CD4-positive, alpha-beta T cell treated with Interleukin-1 beta for 1 hour (primary cell): ENCODE measurements at regions not wholly inside any gene's neighbourhood (a gene's known extent, or its start where the extent isn't known, plus 50 kb on each side); places are given as distances from the start of the nearest gene placed in this dataset.
"Not testable (repeated sequence)": the region's sequence is repeated elsewhere in the genome, so short reads cannot be mapped to it uniquely, and the experiment has no call there.

ENCODE experiments used
- DNase-seq, 2 donors: peaks; one replicate each; pipeline ENCODE4 v3.0.0-alpha.2; 2020 to 2022

- DNase-seq = no peak
Measured at GRCh38 chr6:141488488-141488887, 644.2 kb upstream of the GJE1 start.

- DNase-seq = no peak
Measured at GRCh38 chr6:141486942-141487341, 645.8 kb upstream of the GJE1 start.

- DNase-seq = peak; percentile 66 to 76
Measured at GRCh38 chr6:141484711-141485110, 648.0 kb upstream of the GJE1 start.

GRCh38 chr6:141483598-141484061, 649.1 kb upstream of the GJE1 start:
- peak; percentile 68 to 83 for DNase-seq

GRCh38 chr6:141482796-141483597, 649.7 kb upstream of the GJE1 start:
- DNase-seq = peak in 1 of 2 donors; percentile 35

- DNase-seq = no peak
Measured at GRCh38 chr6:141475259-141475658, 657.5 kb upstream of the GJE1 start.

- DNase-seq = no peak
Measured at GRCh38 chr6:141472162-141472928, 660.4 kb upstream of the GJE1 start.

GRCh38 chr6:141470810-141471209, 661.9 kb upstream of the GJE1 start:
- DNase-seq = no peak

- no peak for DNase-seq
Measured at GRCh38 chr6:141467881-141468280, 664.8 kb upstream of the GJE1 start.

GRCh38 chr6:141467041-141467440, 665.7 kb upstream of the GJE1 start:
- DNase-seq = no peak

- DNase-seq = no peak
Measured at GRCh38 chr6:141464896-141465295, 667.8 kb upstream of the GJE1 start.

- DNase-seq = peak in 1 of 2 donors; percentile 29
Measured at GRCh38 chr6:141464490-141464889, 668.2 kb upstream of the GJE1 start.

GRCh38 chr6:141463237-141463977, 669.3 kb upstream of the GJE1 start:
- no peak for DNase-seq

GRCh38 chr6:141460743-141461484, 671.8 kb upstream of the GJE1 start:
- no peak for DNase-seq

- not testable (repeated sequence) for DNase-seq
Measured at GRCh38 chr6:141460245-141460644, 672.5 kb upstream of the GJE1 start.

- DNase-seq = not testable (repeated sequence)
Measured at GRCh38 chr6:141457984-141458383, 674.7 kb upstream of the GJE1 start.

- DNase-seq = no peak
Measured at GRCh38 chr6:141452354-141452686, 680.4 kb upstream of the GJE1 start.

- DNase-seq = no peak
Measured at GRCh38 chr6:141451511-141452353, 681.0 kb upstream of the GJE1 start.

- DNase-seq = no peak
Measured at GRCh38 chr6:141451181-141451510, 681.6 kb upstream of the GJE1 start.

- DNase-seq = no peak
Measured at GRCh38 chr6:141445928-141446628, 686.6 kb upstream of the GJE1 start.

- no peak for DNase-seq
Measured at GRCh38 chr6:141443668-141444289, 688.9 kb upstream of the GJE1 start.
